ENCODE measurements at regions not wholly inside any gene's neighbourhood (a gene's known extent, or its start where the extent isn't known, plus 50 kb on each side); places are given as distances from the start of the nearest gene placed in this dataset.

GRCh38 chr5:3709717-3710348 lies 114.2 kb downstream of the IRX1 start:
- no peaks in the 10 kb centered on the region for H3K79me2 ChIP-seq (replicated peaks; ENCODE audit: insufficient read depth)
- peaks cover 4% of the 10 kb centered on the region; the same call in 1 of the 2 replicates for H3F3A ChIP-seq (replicated peaks; ENCODE audit: low read depth)
- ATAC-seq (peak; percentile 77), DNase-seq (ENCODE audit: low spot score) (peak; percentile 6)
- peak overlapping the region; percentile 48; the same call in 1 of the 2 replicates for H2AFZ ChIP-seq
- peak overlapping the region; percentile 63 for H3K4me2 ChIP-seq
- peaks cover 17% of the 10 kb centered on the region for H3K4me1 Mint-ChIP-seq
- peaks cover 6% of the 10 kb centered on the region for H3K27me3 Mint-ChIP-seq (ENCODE audit: insufficient read depth, low read depth, poor library complexity)
- peaks cover 20% of the 10 kb centered on the region for H3K4me1 ChIP-seq (ENCODE audit: insufficient read depth)
- no peaks in the 10 kb centered on the region for H4K20me1 ChIP-seq (replicated peaks; ENCODE audit: insufficient read depth)
- H3K9me3 Mint-ChIP-seq = no peaks in the 10 kb centered on the region; the same call in 2 of the 3 replicates
- no peaks in the 10 kb centered on the region for H3K36me3 ChIP-seq (ENCODE audit: insufficient read depth)
- peak overlapping the region; percentile 16 for H3K4me3 ChIP-seq
- H3K4me3 Mint-ChIP-seq = peak overlapping the region; percentile 51
- H3K27me3 ChIP-seq (ENCODE audit: insufficient read depth) = no peaks in the 10 kb centered on the region
- H3K9me2 ChIP-seq (ENCODE audit: insufficient read depth) = peaks cover 30% of the 10 kb centered on the region
- no peaks in the 10 kb centered on the region for H3K36me3 Mint-ChIP-seq (ENCODE audit: low read depth)
- peak overlapping the region; percentile 65 for H3K27ac ChIP-seq (ENCODE audit: low read depth)
- peak overlapping the region; percentile 97 for H3K27ac Mint-ChIP-seq
- TF ChIP-seq JUNB (IDR thresholded peaks at IDR 0.05; ENCODE audit: unreplicated experiment) (no peak), ZNF462 (CRISPR knock-in tag; IDR thresholded peaks at IDR 0.05) (0 out of 2 replicates have a peak, but pooled peaks have one; percentile 34)
- TF ChIP-seq, protein P1, sequence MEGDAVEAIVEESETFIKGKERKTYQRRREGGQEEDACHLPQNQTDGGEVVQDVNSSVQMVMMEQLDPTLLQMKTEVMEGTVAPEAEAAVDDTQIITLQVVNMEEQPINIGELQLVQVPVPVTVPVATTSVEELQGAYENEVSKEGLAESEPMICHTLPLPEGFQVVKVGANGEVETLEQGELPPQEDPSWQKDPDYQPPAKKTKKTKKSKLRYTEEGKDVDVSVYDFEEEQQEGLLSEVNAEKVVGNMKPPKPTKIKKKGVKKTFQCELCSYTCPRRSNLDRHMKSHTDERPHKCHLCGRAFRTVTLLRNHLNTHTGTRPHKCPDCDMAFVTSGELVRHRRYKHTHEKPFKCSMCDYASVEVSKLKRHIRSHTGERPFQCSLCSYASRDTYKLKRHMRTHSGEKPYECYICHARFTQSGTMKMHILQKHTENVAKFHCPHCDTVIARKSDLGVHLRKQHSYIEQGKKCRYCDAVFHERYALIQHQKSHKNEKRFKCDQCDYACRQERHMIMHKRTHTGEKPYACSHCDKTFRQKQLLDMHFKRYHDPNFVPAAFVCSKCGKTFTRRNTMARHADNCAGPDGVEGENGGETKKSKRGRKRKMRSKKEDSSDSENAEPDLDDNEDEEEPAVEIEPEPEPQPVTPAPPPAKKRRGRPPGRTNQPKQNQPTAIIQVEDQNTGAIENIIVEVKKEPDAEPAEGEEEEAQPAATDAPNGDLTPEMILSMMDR (conservative IDR thresholded peaks at IDR 0.05; ENCODE audit: low read depth in 2 of 2) = no peak

Data from GM23338 (cell line).